ENCODE measurements at regions not wholly inside any gene's neighbourhood (a gene's known extent, or its start where the extent isn't known, plus 50 kb on each side); places are given as distances from the start of the nearest gene placed in this dataset.

DNA sequence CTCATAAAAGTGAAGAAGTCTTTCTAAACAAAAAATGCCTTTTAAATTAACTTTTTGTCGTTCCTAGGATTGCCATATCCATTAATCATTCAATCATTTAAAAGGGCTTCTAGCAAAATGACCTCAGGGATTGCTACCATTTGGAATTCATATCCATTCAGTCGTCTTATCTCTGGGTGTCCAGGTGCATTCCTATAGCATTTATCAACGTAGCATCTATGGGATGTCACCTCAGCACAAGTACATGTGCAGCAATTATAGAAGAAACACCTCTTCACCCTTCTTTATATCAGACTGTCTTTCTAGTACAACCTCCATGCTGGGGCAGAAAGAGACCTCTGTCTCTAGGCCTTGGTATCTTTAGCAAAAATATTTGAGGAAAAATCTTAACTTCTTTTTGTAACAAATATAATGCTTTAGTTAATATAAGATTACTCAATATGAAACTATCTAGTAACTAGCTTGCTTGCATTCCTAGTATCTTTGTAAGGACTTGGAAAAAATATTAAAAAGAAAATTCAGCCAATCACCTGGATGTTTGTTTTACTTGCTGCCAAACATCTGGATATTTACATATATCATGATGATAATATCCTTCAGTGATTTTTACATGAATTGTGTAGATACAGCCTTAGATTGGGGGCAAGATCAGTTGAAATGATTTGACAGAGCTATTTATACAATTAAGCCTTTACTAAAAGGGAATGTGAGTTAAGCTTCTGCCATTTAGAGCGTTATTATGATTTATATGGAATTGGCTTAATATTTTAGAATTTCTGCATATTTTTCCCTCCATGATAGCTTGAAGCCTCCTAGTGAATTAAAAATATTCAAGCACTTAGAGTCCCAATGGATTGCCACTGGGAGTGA is 356.8 kb downstream of the HDGFL1 start:
- Histone ChIP-seq H3K4me3 (no peak overlapping the region), H3K4me1 (peaks cover 0 to 17% of the 10 kb centered on the region in 2 donors), H3K27ac (no peak overlapping the region), H3K27me3 (no peaks in the 10 kb centered on the region), H3K36me3 (no peaks in the 10 kb centered on the region), H3K9me3 (no peaks in the 10 kb centered on the region)
- intact Hi-C loops (cut with DNase I), result no loop called here
- DNase-seq (ENCODE audit: low spot score in 2 of 2), result no peak
- TF ChIP-seq, protein P1, sequence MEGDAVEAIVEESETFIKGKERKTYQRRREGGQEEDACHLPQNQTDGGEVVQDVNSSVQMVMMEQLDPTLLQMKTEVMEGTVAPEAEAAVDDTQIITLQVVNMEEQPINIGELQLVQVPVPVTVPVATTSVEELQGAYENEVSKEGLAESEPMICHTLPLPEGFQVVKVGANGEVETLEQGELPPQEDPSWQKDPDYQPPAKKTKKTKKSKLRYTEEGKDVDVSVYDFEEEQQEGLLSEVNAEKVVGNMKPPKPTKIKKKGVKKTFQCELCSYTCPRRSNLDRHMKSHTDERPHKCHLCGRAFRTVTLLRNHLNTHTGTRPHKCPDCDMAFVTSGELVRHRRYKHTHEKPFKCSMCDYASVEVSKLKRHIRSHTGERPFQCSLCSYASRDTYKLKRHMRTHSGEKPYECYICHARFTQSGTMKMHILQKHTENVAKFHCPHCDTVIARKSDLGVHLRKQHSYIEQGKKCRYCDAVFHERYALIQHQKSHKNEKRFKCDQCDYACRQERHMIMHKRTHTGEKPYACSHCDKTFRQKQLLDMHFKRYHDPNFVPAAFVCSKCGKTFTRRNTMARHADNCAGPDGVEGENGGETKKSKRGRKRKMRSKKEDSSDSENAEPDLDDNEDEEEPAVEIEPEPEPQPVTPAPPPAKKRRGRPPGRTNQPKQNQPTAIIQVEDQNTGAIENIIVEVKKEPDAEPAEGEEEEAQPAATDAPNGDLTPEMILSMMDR (IDR thresholded peaks at IDR 0.05), result no peak

DNA sequence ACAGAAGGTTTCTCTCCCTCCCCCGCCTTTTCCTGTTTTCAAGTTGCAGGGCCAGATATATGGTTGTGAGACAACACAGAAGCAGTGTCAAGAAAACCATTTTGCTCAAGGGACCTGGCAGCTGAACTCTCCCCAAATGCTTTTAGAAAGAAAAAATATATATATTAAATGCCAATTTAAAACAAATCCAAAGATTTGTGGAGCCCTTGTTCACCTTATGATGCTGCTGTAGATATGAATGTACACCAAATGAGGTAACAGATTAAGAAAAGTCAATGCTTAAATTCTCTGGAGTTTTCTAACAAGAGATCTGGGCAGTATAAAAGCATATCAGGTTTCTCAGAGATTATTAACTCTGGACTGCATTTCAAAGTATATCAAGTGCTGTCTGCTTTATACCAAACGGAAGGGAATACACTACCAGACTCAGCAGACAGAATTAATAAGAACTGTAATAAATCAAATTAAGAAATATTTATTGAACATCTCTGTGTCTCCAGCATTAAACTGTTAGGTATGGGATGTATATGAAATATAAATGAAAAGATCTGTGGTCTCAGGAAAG is 357.5 kb downstream of the HDGFL1 start:
- Histone ChIP-seq H3K9me3 (no peaks in the 10 kb centered on the region), H3K4me1 (peaks cover 0 to 17% of the 10 kb centered on the region in 2 donors), H3K36me3 (no peaks in the 10 kb centered on the region), H3K27ac (no peak overlapping the region), H3K4me3 (no peak overlapping the region), H3K27me3 (no peaks in the 10 kb centered on the region)
- intact Hi-C loops (cut with DNase I), result no loop called here
- TF ChIP-seq, protein P1 (IDR thresholded peaks at IDR 0.05), result no peak
- DNase-seq (ENCODE audit: low spot score in 2 of 2), result no peak

DNA sequence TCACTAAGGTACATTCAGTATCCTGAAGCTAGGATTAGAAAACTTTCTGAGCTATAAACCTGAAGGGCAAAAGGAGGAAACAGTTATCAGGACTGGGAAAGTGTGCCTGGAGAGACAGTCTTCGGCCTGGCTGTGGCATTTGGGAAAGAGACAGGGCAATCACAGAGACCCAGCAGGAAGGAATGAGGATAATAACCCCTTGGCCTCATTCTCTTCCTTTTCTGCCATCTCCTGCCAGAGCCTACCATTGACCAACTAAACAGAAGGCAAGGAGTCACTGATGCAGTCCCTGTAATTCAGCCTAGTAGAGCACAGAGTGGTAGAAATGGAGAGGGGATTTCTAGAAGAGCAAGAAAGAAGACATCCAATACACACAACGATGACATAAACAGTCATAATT is 359.4 kb downstream of the HDGFL1 start:
- Histone ChIP-seq H3K27me3 (no peaks in the 10 kb centered on the region), H3K4me3 (no peak overlapping the region), H3K27ac (peak overlapping the region; percentile 14 to 80), H3K36me3 (no peaks in the 10 kb centered on the region), H3K4me1 (peaks cover 0 to 17% of the 10 kb centered on the region in 2 donors), H3K9me3 (no peaks in the 10 kb centered on the region)
- DNase-seq (ENCODE audit: low spot score in 2 of 2), result no peak
- TF ChIP-seq, protein P1 (IDR thresholded peaks at IDR 0.05), result no peak
- intact Hi-C loops (cut with DNase I), result no loop called here

DNA sequence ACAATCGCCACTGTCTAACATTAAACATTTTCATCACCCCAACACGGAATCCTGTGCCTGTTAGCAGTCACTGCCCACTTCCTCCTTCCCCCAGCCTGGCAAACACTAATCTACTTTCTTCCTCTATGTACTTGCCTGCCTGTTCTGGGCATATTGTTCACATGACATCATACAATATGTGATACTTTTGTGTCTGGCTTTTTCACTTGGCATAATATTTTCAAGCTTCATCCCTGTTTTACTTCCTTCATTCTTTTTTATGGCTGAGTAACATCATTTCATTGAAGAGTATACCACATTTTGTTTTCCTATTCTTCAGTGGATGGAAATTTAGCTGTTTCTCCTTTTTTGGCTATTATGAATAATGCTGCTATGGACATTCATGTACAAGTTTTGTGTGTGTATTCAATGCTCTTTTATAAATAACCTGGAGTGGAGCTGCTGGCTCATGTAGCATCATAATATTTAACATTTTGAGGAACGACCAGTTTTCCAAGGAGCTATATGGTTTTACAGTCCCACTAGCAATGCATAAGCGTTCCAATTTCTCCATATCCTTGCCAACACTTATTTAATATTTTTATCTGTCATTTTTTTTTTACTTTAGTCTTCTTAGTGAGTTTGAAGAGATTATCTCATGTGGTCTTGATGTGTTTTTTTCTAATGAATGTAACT is 360.1 kb downstream of the HDGFL1 start:
- peak overlapping the region; percentile 14 to 80 for H3K27ac ChIP-seq
- TF ChIP-seq, protein P1 (IDR thresholded peaks at IDR 0.05), result no peak
- no peaks in the 10 kb centered on the region for H3K27me3 ChIP-seq
- peak overlapping the region in 1 of 2 donors; percentile 17 for H3K4me3 ChIP-seq
- intact Hi-C loops (cut with DNase I), result no loop called here
- peaks cover 0 to 17% of the 10 kb centered on the region in 2 donors for H3K4me1 ChIP-seq
- no peaks in the 10 kb centered on the region for H3K36me3 ChIP-seq
- H3K9me3 ChIP-seq, result no peaks in the 10 kb centered on the region
- no peak for DNase-seq (ENCODE audit: low spot score in 2 of 2)

DNA sequence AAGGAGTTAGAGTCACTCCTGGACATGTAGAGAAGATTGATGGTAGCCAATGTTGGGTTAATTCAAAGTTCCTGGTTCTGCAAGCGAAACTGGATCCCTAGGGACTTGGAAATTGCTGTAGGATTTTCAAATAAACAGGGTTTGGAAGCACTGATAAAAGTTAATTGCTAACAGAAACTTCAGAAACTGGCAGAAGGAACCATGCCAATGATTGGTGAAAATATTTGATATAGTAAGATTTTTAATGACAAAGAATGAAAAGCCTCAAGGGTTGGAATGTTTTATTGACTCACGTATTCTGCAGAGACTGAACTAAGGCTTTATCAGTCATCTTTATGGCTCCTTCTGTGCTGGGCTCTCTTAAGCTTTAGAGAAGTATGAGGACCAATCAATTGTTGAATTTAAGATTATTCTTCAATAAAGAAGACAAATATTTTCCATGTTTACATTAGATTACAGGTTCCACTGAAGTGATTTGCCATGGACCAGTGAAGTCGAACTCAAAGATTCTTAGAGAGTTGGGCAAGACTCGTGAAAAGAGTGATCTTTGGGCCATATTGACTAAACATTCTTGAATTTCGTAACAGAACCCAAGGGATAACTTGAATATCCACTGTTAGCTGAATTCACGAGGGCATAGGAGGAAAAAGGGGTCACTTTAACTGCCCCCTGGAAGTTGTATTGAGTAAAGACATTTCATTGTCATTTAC is 371.4 kb downstream of the HDGFL1 start:
- H3K27ac ChIP-seq, result no peak overlapping the region
- TF ChIP-seq, protein P1 (IDR thresholded peaks at IDR 0.05), result no peak
- no peak overlapping the region for H3K4me3 ChIP-seq
- H3K4me1 ChIP-seq, result peaks cover 0 to 4% of the 10 kb centered on the region in 2 donors
- H3K9me3 ChIP-seq, result no peaks in the 10 kb centered on the region
- no peak for DNase-seq (ENCODE audit: low spot score in 2 of 2)
- no peaks in the 10 kb centered on the region for H3K36me3 ChIP-seq
- no peaks in the 10 kb centered on the region for H3K27me3 ChIP-seq
- intact Hi-C loops (cut with DNase I), result no loop called here
